ENCODE measurements at regions not wholly inside any gene's neighbourhood (a gene's known extent, or its start where the extent isn't known, plus 50 kb on each side); places are given as distances from the start of the nearest gene placed in this dataset.
"Not testable (repeated sequence)": the region's sequence is repeated elsewhere in the genome, so short reads cannot be mapped to it uniquely, and the experiment has no call there.

DNA sequence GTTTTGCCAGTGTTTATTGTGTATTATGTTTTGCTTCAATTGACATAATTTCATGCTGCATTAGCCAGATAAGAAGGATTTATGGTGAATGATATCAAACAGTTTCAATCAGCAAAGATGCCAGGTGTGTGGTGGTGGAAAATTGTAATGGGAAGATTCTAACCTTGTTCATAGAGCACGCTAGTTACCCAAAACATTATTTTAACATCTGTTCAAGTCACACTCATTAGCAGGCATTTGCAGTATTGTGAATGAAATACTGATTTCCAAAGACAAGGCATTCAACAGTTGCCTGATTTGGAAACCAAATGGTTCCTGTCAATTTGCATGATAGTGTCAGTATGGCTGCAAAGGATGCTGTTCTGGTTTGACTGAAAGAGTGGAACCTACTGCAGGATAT is 129.7 kb downstream of the EPC1 start:
- no peak for DNase-seq (ENCODE audit: low spot score)

DNA sequence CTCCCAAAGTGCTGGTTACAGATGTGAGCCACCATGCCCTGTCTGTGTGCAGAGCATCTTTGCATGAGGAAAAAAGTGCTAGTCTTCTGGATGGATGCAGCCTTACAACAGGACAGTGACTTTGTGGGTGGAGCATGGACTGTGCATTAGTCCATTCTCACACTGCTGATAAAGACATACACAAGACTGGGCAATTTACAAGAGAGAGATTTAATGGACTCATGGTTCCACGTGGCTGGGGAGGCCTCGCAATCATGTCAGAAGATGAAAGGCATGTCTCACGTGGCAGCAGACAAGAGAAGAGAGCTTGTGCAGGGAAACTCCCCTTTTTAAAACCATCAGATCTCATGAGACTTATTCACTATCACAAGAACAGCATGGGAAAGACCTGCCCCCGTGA is 133.1 kb downstream of the EPC1 start:
- DNase-seq (ENCODE audit: low spot score): not testable (repeated sequence)

DNA sequence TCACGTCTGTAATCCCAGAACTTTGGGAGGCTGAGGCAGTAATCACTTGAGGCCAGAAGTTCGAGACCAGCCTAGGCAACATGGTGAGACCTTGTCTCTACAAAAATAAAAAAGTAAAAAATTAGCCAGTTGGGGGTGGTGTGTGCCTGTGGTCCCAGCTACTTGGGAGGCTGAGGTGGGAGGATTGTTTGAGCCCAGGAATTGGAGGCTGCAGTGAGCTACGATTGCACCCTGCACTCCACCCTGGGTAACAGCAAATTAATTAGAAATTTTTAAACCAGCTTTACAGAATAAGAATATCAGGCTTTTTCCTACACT is 136.0 kb downstream of the EPC1 start:
- no peak for DNase-seq (ENCODE audit: low spot score)

DNA sequence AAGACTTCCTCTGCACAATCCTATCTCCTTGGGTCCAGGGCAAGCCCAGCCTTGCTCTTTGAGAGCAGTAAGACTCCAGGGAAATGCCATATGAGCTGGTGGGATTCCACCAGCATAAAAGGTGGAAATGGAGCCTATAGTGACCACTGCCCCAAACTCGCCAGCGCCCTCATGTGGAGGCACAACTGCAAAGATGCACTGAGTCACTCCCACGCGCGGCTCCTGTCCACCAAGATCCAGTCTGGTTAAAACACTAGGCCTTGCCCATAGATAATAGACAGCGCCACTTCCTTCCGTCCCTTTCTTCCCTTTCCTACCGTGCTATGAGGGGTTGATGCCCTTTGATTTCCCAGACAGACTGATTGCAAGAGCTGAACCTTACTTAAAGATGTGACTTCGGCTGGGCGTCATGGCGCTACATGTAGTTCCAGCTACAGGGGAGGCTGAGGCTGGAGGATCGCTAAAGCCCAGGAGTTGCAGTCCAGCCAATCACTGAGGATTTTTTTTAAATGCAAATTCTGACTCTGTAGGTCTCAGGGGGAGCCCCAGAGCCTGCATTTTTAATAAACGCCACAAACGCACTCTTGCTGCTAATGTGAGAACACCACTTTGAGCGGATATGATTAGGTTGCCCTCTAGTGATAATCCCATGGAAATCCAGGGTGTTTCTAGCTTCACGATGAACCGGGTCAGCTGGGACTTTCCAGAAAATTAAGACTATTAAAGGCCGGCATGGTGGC is 136.5 kb downstream of the EPC1 start:
- no peak for DNase-seq (ENCODE audit: low spot score)

DNA sequence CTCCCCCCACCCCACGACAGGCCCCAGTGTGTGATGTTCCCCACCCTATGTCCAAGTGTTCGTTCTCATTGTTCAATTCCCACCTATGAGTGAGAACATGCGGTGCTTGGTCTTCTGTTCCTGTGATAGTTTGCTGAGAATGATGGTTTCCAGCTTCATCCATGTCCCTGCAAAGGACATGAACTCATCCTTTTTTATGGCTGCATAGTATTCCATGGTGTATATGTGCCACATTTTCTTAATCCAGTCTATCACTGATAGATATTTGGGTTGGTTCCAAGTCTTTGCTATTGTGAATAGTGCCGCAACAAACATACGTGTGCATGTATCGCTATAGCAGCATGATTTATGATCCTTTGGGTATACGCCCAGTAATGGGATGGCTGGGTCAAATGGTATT is 139.0 kb downstream of the EPC1 start:
- DNase-seq (ENCODE audit: low spot score): not testable (repeated sequence)

DNA sequence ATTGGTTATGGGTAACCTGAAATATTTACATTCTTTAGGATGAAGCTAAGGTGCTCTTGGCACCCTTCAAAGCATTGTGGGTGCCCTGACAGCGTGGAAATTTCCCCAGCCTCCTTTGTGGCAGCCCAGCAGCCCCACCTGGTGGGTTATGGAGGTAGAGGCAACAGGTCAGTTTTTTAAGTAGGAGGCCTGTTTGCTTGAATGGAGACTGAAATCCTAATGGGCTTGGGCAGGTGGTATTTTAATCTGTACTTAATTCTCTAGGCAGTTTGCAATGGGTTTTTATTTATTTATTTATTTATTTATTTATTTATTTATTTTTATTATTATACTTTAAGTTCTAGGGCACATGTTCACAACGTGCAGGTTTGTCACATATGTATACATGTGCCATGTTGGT is 139.4 kb downstream of the EPC1 start:
- DNase-seq (ENCODE audit: low spot score): no peak

DNA sequence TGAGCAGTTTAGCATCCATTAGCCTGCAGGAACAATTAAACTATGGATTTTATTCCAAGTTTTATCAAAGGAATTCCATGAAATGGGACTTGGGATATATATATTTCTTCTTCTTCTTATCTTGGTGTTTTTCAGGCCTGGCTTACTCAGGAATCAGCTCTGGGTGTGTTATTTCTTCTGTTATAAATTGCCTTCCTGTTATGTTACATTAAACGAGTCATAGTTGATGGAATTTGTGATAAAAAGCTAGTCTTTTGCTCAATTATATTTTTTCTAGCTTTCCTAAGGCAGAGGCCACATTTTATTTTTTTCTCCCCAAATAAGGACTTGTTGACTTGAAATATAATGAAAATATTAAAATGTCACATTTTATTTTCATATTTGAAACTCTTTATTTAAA is 141.3 kb downstream of the EPC1 start:
- no peak for DNase-seq (ENCODE audit: low spot score)

DNA sequence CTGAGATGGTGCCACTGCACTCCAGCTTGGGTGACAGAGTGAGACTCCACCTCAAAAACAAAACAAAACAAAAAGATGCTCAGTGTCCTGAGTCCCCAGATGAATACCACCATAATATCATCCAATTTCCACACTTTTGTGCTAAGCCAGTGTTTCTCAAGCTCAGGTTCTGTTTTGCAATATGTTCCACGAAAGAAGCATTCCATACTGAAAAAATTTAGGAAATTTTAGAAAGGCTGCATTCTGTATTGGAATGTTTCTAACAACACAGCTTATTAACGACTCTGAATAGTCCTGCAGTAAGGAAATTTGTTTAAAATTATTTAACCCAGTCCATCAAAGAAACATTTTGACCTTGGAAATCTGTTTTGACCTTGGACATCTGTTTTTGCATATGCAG is 142.4 kb downstream of the EPC1 start:
- no peak for DNase-seq (ENCODE audit: low spot score)

DNA sequence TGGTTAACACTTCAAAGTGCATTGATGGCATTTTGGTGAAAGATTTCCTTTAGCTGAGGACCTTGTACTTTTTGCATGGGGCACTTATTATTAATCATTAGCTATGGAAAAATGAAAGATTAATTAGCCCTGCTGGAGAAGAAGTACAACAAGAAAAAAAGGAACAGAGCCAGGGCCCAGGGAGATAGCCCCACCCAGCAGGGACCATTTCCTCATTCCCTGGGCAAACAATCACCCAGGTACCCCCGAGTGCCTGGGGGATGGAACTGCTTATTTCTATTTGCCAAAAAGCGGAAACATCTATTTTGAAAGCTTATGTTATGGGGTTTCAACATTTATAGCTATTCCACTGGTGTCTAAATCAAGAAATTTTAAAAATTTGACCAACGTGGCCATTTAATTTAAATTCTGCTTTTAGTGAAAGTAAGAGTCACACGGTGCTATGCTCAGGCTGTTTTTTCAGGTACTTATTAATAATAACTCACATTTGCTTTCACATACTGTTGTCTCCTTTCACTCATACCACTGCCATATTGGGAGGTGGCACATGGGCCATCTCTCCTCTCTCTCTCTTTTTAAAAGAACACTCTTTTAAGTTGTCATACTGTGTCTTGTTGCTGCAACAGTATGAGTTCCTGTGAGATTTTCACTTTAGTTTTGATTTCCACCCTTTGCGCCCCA is 143.6 kb upstream of the KIF5B start:
- no peak for DNase-seq (ENCODE audit: low spot score)

DNA sequence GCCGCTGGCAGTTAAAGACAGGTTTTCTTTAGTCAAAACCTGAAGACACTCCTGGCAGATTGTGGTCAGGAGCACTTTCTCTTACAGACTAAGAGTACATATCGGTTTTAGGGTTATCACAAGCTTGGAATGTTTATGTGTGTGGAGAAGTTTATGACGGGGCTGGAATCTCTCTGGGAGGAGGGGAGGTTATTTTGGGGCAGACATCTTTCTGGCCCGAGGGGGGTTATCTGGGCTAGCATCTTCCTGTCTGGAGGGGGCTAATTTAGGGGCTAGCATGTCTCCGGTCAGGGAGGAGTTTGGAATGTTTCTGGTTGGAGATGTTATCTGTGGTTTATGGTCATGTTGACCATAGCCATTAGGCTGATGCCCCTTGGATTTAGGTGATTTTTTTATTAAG is 141.2 kb upstream of the KIF5B start:
- no peak for DNase-seq (ENCODE audit: low spot score)

DNA sequence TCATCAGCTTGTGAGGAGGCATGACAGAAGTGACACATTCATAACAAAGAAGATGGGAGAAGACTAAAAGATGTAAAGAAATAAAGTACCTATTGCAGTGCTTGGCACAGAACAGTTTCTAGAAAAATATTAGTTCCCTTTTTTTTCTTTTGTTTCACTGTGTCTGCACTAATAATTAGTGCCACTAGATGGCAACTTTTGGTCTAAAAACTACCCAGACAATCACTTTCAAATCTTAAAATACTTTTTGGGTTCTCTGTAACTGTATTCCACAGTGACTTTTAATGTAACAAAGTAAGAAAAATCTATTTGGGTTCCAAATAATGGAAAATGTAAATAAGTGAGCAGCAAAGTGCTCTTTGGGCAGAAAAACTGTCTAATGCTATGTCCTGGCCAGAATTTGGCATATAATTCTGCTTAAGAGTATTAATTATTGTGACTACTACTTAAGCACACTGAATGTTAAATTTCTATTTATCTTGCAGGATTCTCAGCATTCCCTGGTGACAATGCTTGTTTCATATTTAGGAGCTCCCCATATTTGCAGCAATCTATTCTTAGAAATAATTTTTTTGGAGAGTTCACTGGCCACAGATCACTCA is 134.8 kb upstream of the KIF5B start:
- DNase-seq (ENCODE audit: low spot score): peak; percentile 36

DNA sequence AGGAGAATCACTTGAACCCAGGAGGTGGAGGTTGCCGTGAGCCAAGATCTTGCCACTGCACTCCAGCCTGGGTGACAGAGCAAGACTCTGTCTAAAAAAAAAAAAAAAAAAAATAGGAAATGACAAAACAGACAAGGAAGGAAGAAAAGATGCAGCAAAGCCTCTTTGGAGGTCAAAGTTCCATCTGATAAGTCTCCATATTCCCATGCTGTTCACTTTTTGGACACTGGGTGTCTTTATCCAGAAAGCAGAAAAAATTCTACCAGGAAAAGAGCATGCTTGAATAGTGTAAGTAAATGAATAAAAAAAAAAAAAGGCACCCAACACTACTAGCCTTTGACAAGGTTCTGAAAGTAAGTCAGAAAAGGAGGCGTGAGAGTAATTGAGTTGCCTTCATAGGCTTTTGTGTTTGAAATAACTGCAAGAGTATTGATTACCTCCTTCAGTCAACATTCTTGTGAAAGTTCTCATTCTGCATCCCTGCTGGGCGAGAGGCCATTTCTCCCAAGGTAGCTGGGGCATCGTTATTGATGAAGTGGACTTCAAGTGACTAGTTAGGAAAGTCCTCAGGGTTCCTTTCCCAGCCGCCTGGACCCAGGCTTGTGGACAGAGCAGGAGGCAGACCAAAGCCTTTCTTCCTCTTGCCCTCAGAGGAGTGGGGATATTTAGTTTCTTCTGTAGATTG is 133.3 kb upstream of the KIF5B start:
- DNase-seq (ENCODE audit: low spot score): no peak

DNA sequence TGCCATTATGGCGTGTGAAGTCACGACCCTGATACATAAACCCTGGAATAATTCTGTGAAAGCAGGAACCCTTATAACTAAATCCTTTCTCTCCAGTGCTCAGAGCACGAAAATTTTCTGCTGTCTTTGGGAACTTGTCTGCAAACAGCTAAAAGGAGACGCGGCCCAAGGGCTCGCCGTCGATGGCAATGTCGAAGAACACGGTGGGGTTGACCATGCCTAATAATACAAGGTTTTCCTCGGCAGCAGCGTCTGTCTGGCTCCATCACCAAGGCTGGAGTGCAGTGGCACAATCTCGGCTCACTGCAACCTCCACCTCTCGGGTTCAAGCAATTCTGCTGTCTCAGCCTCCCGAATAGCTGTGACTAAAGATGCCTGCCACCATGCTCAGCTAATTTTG is 132.4 kb upstream of the KIF5B start:
- DNase-seq (ENCODE audit: low spot score): not testable (repeated sequence)

DNA sequence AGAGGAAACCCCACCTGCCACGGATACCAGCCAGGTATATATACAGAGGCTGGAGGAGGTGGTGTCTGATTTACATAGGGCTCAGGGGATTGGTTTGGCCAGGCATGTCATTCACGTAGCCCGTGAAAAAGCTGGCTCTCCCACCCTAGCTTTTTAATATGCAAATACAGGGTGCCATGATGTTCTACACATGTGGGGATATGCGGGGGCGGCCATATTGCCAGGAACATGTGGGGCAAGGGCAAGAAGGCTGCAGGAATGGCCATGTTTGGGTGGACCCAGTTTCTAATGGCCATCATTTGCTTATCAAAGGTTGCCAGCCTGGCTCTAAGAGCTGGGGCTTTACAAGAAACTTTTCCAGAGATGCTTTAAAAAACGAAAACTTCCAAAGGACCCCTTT is 131.5 kb upstream of the KIF5B start:
- DNase-seq (ENCODE audit: low spot score): no peak

DNA sequence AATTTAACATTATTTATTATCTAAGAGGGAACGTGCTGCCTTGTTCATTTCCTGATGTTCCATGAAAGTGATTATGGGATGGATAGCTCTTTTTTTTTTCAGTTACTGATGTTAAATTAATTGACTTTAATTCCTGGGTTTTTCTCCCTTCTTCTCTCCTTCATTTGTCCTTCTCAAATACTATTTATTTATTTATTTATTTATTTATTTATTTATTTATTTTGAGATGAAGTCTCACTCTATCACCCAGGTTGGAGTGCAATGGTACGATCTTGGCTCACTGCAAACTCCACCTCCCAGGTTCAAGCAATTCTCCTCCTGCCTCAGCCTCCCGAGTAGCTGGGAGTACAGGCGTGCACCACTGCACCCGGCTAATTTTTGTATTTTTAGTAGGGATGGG is 127.4 kb upstream of the KIF5B start:
- not testable (repeated sequence) for DNase-seq (ENCODE audit: low spot score)

DNA sequence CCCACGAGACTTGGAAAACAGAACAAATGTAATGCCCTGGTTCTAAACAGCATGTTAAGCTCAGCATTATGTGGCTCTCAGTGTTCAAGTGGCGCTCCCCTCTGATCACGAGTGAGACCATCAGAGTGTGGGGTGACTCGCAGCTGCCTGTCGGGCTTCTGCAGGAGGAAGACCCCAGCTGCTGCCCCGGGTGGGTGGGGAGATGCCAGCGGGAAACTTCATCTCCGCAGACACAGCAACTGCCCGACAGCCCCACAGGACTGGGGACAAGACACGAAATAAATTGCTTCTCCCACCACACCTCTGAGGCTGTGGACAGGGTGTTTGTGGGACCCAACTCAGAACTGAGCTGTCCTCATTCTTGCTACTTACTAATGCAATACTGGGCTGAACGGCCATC is 126.3 kb upstream of the KIF5B start:
- DNase-seq (ENCODE audit: low spot score): no peak

DNA sequence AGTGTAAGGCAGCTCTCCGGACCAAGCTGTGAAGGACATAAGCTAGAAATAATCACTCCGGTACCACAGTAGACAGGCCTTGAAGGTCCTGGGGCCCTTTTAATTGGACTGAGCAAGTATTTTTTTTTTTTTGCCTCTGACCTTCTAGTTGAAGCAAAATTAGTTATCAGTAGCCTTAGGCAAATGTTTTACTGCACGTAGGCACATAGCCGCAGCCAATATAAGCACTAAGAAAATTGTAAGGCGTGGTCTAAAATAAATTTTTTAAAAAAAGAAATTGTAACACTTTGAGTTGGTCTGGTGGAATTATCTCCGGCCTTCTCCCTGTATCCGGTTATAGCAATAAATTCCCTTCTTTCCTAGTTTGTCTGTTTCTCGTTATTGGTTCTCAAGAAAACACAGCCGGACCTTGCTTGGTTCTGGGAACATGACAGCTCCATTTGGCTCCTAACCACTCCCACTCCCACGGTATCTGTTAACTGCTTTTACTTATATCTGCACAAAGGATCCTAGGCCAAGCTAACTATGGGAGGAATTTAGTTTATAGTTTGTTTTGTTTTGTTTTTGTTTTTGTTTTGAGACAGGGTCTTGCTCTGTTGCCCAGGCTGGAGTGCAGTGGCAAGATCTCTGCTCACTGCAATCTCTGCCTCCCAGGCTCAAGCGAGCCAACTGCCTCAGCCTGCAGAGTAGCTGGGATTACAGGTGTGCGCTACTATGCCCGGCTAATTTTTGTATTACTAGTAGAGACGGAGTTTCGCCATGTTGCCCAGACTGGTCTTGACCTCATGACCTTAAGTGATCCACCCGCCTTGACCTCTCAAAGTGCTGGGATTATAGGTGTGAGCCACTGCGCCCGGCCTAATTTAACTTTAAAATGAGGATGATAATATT is 124.4 kb upstream of the KIF5B start:
- no peak for DNase-seq (ENCODE audit: low spot score)

DNA sequence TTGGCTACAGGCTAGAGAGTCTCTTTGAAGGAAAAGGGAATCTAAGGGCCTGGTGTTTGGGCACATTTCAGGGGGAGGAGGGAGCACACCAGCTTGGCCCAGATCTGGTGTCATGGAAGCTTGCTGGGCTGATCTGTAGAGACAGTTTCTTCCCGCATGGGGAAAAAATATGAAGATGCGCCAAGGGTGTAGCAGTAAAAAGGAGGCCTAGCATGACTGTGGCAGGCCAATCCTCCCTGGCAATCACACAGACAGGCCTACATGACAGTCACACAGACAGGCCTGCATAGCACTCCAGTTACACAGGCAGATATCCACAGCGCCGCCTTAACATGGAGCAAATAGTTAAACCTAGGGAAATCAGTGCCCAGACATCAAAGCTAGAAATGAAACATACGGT is 123.6 kb upstream of the KIF5B start:
- no peak for DNase-seq (ENCODE audit: low spot score)

DNA sequence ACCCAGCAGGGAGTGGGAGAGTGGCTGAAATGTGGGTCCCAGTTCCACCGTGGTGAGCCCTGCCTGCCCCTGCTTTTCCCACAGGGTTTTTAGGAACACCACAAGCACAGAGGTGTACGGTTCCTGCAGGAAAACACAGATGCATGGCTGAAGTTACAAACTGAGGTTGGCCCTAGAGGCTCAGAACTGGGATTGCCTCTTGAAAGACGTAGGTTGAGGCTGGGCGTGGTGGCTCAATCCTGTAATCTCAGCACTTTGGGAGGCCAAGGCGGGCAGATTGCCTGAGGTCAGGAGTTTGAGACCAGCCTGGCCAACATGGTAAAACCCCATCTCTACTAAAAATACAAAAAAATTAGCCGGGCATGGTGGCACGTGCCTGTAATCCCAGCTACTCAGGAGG is 121.4 kb upstream of the KIF5B start:
- not testable (repeated sequence) for DNase-seq (ENCODE audit: low spot score)

DNA sequence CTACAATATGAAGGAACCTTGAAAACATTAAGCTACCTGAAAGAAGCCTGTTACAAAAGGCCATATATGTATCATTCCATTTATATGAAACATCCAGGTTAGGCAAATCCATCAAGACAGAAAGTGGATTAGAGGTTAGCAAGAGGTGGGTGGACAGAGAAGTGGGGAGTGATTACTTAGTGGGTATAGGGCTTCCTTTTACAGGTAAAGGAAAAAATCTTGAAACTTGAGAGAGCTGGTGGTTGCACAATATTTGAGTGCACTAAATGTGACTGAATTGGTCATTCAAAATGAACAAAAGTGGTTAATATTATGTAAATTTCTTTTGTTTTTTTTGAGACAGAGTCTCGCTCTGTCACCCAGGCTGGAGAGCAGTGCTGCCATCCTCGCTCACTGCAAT is 119.4 kb upstream of the KIF5B start:
- DNase-seq (ENCODE audit: low spot score): no peak

DNA sequence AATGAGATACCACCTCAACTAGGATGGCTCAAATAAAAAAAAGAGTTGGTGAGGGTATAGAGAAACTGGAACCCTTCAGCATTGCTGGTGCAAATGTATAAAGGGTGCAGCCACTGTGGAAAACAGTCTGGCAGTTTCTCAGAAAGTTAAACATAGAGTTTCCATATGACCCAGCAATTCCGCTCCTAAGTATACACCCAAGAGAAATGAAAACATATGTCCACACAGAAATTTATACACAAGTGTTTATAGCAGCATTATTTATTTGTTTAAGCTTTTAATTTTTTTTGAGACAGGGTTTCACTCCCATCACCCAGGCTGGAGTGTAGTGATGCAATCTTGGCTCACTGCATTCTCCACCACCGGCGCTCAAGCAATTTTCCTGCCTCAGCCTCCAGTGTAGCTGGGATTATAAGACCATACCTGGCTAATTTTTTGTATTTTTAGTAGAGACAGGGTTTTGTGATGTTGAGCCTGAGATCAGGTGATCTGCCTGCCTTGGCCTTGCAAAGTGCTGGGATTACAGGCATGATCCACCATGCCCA is 118.2 kb upstream of the KIF5B start:
- no peak for DNase-seq (ENCODE audit: low spot score)

DNA sequence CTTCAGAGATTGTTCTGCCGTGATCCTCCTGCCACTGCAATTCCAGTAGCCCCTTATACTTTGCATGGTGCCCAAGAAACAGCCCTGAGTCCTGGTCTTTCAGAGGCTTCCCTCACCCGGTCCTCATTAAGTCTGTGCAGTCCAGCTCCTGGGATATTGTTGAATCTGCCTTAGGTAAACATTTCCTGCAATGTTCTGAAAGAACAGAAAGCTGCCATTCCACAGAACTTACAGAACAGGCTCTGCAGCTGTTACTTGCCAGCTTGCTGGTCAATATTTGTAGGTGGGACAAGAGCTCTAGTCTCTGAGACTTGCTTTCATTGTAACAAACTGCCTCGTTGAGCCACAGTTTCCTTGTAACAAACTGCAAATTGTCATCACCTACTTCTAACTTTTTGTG is 115.0 kb upstream of the KIF5B start:
- no peak for DNase-seq (ENCODE audit: low spot score)
